ENCODE measurements at regions not wholly inside any gene's neighbourhood (a gene's known extent, or its start where the extent isn't known, plus 50 kb on each side); places are given as distances from the start of the nearest gene placed in this dataset.

DNA sequence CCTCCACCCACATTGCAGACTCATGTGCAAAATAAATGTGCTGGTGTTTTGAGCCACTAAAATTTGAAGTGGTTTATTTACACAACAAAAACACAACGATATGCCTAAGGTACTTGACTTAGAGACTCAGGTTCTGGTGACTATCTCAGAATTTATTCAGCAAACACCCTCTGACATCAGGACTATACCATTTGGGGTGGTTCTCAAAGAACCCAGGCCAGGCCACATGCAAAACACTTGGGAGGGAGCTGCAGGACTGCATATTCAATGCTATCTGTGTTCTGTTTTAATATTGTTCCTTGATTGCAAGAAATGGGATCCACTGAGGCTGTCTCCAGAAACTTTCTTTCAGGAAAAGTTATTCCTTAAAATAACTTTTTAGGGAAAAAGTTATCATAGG, 91.6 kb downstream of the LINC00237 start:
- TF ChIP-seq, protein P1, sequence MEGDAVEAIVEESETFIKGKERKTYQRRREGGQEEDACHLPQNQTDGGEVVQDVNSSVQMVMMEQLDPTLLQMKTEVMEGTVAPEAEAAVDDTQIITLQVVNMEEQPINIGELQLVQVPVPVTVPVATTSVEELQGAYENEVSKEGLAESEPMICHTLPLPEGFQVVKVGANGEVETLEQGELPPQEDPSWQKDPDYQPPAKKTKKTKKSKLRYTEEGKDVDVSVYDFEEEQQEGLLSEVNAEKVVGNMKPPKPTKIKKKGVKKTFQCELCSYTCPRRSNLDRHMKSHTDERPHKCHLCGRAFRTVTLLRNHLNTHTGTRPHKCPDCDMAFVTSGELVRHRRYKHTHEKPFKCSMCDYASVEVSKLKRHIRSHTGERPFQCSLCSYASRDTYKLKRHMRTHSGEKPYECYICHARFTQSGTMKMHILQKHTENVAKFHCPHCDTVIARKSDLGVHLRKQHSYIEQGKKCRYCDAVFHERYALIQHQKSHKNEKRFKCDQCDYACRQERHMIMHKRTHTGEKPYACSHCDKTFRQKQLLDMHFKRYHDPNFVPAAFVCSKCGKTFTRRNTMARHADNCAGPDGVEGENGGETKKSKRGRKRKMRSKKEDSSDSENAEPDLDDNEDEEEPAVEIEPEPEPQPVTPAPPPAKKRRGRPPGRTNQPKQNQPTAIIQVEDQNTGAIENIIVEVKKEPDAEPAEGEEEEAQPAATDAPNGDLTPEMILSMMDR (IDR thresholded peaks at IDR 0.05 in 4 of 5, conservative IDR thresholded peaks at IDR 0.05 in 1 of 5) = no peak
- no peak for TF ChIP-seq POLR2A (IDR thresholded peaks at IDR 0.05)
